SK-N-SH treated with all-trans-retinoic acid at 6 μM for 48 hours (cell line): ENCODE measurements at regions not wholly inside any gene's neighbourhood (a gene's known extent, or its start where the extent isn't known, plus 50 kb on each side); places are given as distances from the start of the nearest gene placed in this dataset.

ENCODE experiments used
- ATAC-seq: fragments of 200-7000 bp; cut with Tn5 transposase; 3 replicates; pipeline ENCODE4 v1.9.1; 2020; ENCODE audit warnings: mild to moderate bottlenecking, moderate library complexity
- ARNTL ChIP-seq: fragments of 450-650 bp; formaldehyde crosslinking; IDR thresholded peaks from 2 replicates; pipeline ENCODE4 v1.5.0; 2020; ENCODE audit warnings: low read depth, mild to moderate bottlenecking, moderate library complexity, borderline replicate concordance
- BACH2 ChIP-seq: fragments of 250-450 bp; sonication (Bioruptor Pico); IDR thresholded peaks from 2 replicates; pipeline ENCODE4 v1.9.0; 2021; ENCODE audit warnings: mild to moderate bottlenecking, borderline replicate concordance
- CSDC2 ChIP-seq: fragments of 250-450 bp; sonication (Bioruptor Pico); IDR thresholded peaks from 2 replicates; pipeline ENCODE4 v1.5.0; 2020; ENCODE audit warnings: mild to moderate bottlenecking, moderate library complexity
- ESRRG ChIP-seq: fragments of 250-450 bp; sonication (Bioruptor Pico); IDR thresholded peaks from 2 replicates; pipeline ENCODE4 v1.6.1; 2021; ENCODE audit warnings: mild to moderate bottlenecking
- GLIS3 ChIP-seq: fragments of 250-450 bp; sonication (Bioruptor Pico); IDR thresholded peaks from 2 replicates; pipeline ENCODE4 v1.5.0; 2020; ENCODE audit warnings: mild to moderate bottlenecking, moderate library complexity
- OSR1 ChIP-seq: fragments of 250-450 bp; sonication (Bioruptor Pico); IDR thresholded peaks from 2 replicates; pipeline ENCODE4 v1.8.0; 2022; ENCODE audit warnings: moderate library complexity, mild to moderate bottlenecking, inconsistent platforms
- PPARA ChIP-seq: fragments of 250-450 bp; sonication (Bioruptor Pico); IDR thresholded peaks from 2 replicates; pipeline ENCODE4 v1.5.0; 2020; ENCODE audit warnings: mild to moderate bottlenecking, borderline replicate concordance
- RARB ChIP-seq: fragments of 250-450 bp; sonication (Bioruptor Pico); IDR thresholded peaks from 2 replicates; pipeline ENCODE4 v1.8.0; 2021; ENCODE audit warnings: mild to moderate bottlenecking, moderate library complexity
- SNAI2 ChIP-seq: fragments of 250-450 bp; sonication (Bioruptor Pico); IDR thresholded peaks from 2 replicates; pipeline ENCODE4 v1.5.0; 2020; ENCODE audit warnings: mild to moderate bottlenecking, moderate library complexity
- TCF4 ChIP-seq: fragments of 250-450 bp; sonication (Bioruptor Pico); IDR thresholded peaks from 2 replicates; pipeline ENCODE4 v1.8.0; 2021; ENCODE audit warnings: mild to moderate bottlenecking, moderate library complexity, borderline replicate concordance
- TOX ChIP-seq: fragments of 250-450 bp; sonication (Bioruptor Pico); IDR thresholded peaks from 2 replicates; pipeline ENCODE4 v1.8.0; 2021; ENCODE audit warnings: mild to moderate bottlenecking, moderate library complexity, borderline replicate concordance
- ZC3H10 ChIP-seq: fragments of 250-450 bp; sonication (Bioruptor Pico); IDR thresholded peaks from 2 replicates; pipeline ENCODE4 v1.5.1; 2021; ENCODE audit warnings: mild to moderate bottlenecking, moderate library complexity
- ZFP3 ChIP-seq: fragments of 250-450 bp; sonication (Bioruptor Pico); IDR thresholded peaks from 2 replicates; pipeline ENCODE4 v1.5.0; 2020; ENCODE audit warnings: mild to moderate bottlenecking, moderate library complexity
- ZFP30 ChIP-seq: fragments of 450-650 bp; formaldehyde crosslinking; IDR thresholded peaks from 2 replicates; pipeline ENCODE4 v1.5.0; 2022; ENCODE audit warnings: mild to moderate bottlenecking, moderate library complexity
- ZNF565 ChIP-seq: fragments of 450-650 bp; formaldehyde crosslinking; conservative IDR thresholded peaks from 2 replicates; pipeline ENCODE4 v1.5.0; 2020; ENCODE audit warnings: low read depth, mild to moderate bottlenecking, moderate library complexity
- ZNF70 ChIP-seq: fragments of 450-650 bp; formaldehyde crosslinking; IDR thresholded peaks from 2 replicates; pipeline ENCODE4 v1.5.0; 2020; ENCODE audit warnings: mild to moderate bottlenecking, moderate library complexity
- TF ChIP-seq, protein P1 (sequence below): fragments of 250-450 bp; sonication (Bioruptor Pico); IDR thresholded peaks from 2 replicates; pipeline ENCODE4 v1.5.0; 2020; ENCODE audit warnings: mild to moderate bottlenecking, moderate library complexity
- TF ChIP-seq, protein P2 (sequence below): fragments of 250-450 bp; sonication (Bioruptor Pico); IDR thresholded peaks from 2 replicates; pipeline ENCODE4 v1.8.0; 2021; ENCODE audit warnings: low read depth, mild to moderate bottlenecking, moderate library complexity, borderline replicate concordance
- TF ChIP-seq, protein P3 (sequence below): fragments of 250-450 bp; sonication (Bioruptor Pico); IDR thresholded peaks from 2 replicates; pipeline ENCODE4 v1.5.1; 2021; ENCODE audit warnings: mild to moderate bottlenecking, moderate library complexity
- TF ChIP-seq, protein P4 (sequence below): fragments of 250-450 bp; sonication (Bioruptor Pico); IDR thresholded peaks from 2 replicates; pipeline ENCODE4 v1.5.1; 2020; ENCODE audit warnings: low read depth, mild to moderate bottlenecking, moderate library complexity
- TF ChIP-seq, protein P5 (sequence below): fragments of 250-450 bp; sonication (Bioruptor Pico); IDR thresholded peaks from 2 replicates; pipeline ENCODE4 v1.8.0; 2020; ENCODE audit warnings: mild to moderate bottlenecking, moderate library complexity, borderline replicate concordance

DNA sequence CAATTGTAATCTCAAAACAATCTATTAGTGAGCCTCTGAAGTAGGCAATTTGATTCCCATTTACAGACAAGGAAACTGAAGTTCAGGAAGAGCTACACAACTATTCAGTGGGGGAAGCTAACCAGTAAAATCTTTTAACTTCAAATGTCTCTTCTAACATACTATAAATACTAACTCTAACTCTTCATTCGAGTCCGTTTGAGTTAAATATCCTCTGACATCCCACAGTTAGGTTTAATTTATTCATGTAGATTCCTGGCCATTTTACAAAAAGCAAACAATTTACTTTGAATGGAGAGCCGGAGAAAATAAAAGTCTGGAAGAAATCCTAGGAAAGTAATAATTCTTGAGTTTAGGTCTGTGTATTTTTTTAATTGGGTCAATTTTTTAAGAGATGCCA, 64.7 kb downstream of the HYCC1 start:
- TF ChIP-seq TOX (no peak), SNAI2 (no peak), BACH2 (CRISPR knock-in tag) (no peak), RARB (CRISPR knock-in tag) (no peak), ZNF70 (CRISPR knock-in tag) (no peak), OSR1 (CRISPR knock-in tag) (no peak), ZNF565 (CRISPR knock-in tag) (no peak), ZC3H10 (no peak), PPARA (CRISPR knock-in tag) (no peak), CSDC2 (CRISPR knock-in tag) (no peak), ARNTL (CRISPR knock-in tag) (no peak), ESRRG (CRISPR knock-in tag) (no peak), ZFP30 (CRISPR knock-in tag) (no peak)
- TF ChIP-seq, protein P1, sequence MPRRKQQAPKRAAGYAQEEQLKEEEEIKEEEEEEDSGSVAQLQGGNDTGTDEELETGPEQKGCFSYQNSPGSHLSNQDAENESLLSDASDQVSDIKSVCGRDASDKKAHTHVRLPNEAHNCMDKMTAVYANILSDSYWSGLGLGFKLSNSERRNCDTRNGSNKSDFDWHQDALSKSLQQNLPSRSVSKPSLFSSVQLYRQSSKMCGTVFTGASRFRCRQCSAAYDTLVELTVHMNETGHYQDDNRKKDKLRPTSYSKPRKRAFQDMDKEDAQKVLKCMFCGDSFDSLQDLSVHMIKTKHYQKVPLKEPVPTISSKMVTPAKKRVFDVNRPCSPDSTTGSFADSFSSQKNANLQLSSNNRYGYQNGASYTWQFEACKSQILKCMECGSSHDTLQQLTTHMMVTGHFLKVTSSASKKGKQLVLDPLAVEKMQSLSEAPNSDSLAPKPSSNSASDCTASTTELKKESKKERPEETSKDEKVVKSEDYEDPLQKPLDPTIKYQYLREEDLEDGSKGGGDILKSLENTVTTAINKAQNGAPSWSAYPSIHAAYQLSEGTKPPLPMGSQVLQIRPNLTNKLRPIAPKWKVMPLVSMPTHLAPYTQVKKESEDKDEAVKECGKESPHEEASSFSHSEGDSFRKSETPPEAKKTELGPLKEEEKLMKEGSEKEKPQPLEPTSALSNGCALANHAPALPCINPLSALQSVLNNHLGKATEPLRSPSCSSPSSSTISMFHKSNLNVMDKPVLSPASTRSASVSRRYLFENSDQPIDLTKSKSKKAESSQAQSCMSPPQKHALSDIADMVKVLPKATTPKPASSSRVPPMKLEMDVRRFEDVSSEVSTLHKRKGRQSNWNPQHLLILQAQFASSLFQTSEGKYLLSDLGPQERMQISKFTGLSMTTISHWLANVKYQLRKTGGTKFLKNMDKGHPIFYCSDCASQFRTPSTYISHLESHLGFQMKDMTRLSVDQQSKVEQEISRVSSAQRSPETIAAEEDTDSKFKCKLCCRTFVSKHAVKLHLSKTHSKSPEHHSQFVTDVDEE (CRISPR knock-in tag) = no peak
- TF ChIP-seq, protein P2, sequence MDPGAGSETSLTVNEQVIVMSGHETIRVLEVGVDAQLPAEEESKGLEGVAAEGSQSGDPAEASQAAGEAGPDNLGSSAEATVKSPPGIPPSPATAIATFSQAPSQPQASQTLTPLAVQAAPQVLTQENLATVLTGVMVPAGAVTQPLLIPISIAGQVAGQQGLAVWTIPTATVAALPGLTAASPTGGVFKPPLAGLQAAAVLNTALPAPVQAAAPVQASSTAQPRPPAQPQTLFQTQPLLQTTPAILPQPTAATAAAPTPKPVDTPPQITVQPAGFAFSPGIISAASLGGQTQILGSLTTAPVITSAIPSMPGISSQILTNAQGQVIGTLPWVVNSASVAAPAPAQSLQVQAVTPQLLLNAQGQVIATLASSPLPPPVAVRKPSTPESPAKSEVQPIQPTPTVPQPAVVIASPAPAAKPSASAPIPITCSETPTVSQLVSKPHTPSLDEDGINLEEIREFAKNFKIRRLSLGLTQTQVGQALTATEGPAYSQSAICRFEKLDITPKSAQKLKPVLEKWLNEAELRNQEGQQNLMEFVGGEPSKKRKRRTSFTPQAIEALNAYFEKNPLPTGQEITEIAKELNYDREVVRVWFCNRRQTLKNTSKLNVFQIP (CRISPR knock-in tag) = no peak
- TF ChIP-seq, protein P3, sequence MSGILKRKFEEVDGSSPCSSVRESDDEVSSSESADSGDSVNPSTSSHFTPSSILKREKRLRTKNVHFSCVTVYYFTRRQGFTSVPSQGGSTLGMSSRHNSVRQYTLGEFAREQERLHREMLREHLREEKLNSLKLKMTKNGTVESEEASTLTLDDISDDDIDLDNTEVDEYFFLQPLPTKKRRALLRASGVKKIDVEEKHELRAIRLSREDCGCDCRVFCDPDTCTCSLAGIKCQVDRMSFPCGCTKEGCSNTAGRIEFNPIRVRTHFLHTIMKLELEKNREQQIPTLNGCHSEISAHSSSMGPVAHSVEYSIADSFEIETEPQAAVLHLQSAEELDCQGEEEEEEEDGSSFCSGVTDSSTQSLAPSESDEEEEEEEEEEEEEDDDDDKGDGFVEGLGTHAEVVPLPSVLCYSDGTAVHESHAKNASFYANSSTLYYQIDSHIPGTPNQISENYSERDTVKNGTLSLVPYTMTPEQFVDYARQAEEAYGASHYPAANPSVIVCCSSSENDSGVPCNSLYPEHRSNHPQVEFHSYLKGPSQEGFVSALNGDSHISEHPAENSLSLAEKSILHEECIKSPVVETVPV (CRISPR knock-in tag) = no peak
- no peak for ATAC-seq

DNA sequence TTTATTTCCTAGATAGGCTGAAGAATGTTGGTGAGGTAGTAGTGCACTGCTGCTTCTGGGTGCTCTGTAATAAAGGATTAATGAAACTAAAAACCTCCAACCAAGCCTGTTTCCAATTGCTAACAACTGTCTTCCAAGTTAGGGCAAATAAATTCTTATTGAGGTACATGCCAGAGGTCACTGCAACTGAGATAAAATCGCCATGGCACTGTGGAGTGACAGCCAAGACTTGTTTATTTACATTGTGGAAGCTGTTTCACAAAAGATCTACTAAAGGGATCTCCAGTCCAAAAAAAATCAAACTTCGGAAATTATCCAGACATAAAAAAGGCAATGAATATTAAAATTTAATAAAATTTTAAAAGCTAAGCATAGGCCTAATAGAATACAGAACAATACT, 65.2 kb downstream of the HYCC1 start:
- TF ChIP-seq TCF4 (CRISPR knock-in tag) (no peak), ZFP3 (CRISPR knock-in tag) (no peak), BACH2 (CRISPR knock-in tag) (no peak), PPARA (CRISPR knock-in tag) (no peak), RARB (CRISPR knock-in tag) (no peak), ESRRG (CRISPR knock-in tag) (no peak), OSR1 (CRISPR knock-in tag) (no peak), ZNF565 (CRISPR knock-in tag) (no peak), CSDC2 (CRISPR knock-in tag) (no peak), GLIS3 (no peak), ZNF70 (CRISPR knock-in tag) (no peak)
- TF ChIP-seq, protein P3 (CRISPR knock-in tag) = no peak
- TF ChIP-seq, protein P4, sequence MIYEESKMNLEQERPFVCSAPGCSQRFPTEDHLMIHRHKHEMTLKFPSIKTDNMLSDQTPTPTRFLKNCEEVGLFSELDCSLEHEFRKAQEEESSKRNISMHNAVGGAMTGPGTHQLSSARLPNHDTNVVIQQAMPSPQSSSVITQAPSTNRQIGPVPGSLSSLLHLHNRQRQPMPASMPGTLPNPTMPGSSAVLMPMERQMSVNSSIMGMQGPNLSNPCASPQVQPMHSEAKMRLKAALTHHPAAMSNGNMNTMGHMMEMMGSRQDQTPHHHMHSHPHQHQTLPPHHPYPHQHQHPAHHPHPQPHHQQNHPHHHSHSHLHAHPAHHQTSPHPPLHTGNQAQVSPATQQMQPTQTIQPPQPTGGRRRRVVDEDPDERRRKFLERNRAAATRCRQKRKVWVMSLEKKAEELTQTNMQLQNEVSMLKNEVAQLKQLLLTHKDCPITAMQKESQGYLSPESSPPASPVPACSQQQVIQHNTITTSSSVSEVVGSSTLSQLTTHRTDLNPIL (CRISPR knock-in tag) = no peak
- TF ChIP-seq, protein P2 (CRISPR knock-in tag) = no peak
- TF ChIP-seq, protein P5, sequence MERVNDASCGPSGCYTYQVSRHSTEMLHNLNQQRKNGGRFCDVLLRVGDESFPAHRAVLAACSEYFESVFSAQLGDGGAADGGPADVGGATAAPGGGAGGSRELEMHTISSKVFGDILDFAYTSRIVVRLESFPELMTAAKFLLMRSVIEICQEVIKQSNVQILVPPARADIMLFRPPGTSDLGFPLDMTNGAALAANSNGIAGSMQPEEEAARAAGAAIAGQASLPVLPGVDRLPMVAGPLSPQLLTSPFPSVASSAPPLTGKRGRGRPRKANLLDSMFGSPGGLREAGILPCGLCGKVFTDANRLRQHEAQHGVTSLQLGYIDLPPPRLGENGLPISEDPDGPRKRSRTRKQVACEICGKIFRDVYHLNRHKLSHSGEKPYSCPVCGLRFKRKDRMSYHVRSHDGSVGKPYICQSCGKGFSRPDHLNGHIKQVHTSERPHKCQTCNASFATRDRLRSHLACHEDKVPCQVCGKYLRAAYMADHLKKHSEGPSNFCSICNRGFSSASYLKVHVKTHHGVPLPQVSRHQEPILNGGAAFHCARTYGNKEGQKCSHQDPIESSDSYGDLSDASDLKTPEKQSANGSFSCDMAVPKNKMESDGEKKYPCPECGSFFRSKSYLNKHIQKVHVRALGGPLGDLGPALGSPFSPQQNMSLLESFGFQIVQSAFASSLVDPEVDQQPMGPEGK = no peak
- TF ChIP-seq, all 23 proteins: peak for 0
- no peak for ATAC-seq
